CD4-positive, alpha-beta memory T cell (primary cell): ENCODE measurements at regions not wholly inside any gene's neighbourhood (a gene's known extent, or its start where the extent isn't known, plus 50 kb on each side); places are given as distances from the start of the nearest gene placed in this dataset.

Experiments used
- CTCF ChIA-PET: fragments of 350-600 bp; sonication (Branson Sonifier 250); formaldehyde crosslinking; loops from one replicate; lab custom pipeline; 2021; ENCODE audit warnings: inconsistent platforms; ENCODE audit not compliant: partially characterized antibody; lab: Charles Lee
- POLR2A ChIA-PET: fragments of 350-600 bp; sonication (Branson Sonifier 250); formaldehyde crosslinking; loops from one replicate; lab custom pipeline; 2021; ENCODE audit not compliant: partially characterized antibody; lab: Charles Lee
- DNase-seq, 5 donors: peaks; one replicate each; pipeline versions ENCODE4 v3.0.0 to v3.0.0-alpha.2; 2020 to 2022; ENCODE audit warnings: mixed read lengths in 1 of 5
- H3K27ac ChIP-seq: one replicate; pipeline ENCODE4 v1.7.0; 2013; ENCODE audit warnings: low read depth, low read length
- H3K27me3 ChIP-seq: 2 replicates; pipeline ENCODE4 v1.7.0; 2013; ENCODE audit warnings: mild to moderate bottlenecking, low read length, moderate library complexity; ENCODE audit not compliant: insufficient read depth
- H3K36me3 ChIP-seq: 2 replicates; pipeline ENCODE4 v1.7.0; 2013; ENCODE audit warnings: mild to moderate bottlenecking, low read length, moderate library complexity; ENCODE audit not compliant: insufficient read depth
- H3K4me1 ChIP-seq: 2 replicates; pipeline ENCODE4 v1.7.0; 2013; ENCODE audit warnings: mild to moderate bottlenecking, low read length, moderate library complexity; ENCODE audit not compliant: insufficient read depth
- H3K4me3 ChIP-seq, 2 donors: one replicate each; pipeline ENCODE4 v1.7.0; 2013; ENCODE audit warnings: low read length in 2 of 2, mild to moderate bottlenecking in 1 of 2
- H3K9me3 ChIP-seq, 2 donors: one replicate each; pipeline ENCODE4 v1.7.0; 2013; ENCODE audit warnings: low read length in 2 of 2, control low read depth in 1 of 2; ENCODE audit not compliant: control insufficient read depth in 1 of 2
- H3K27ac Mint-ChIP-seq, 7 donors: one replicate each; pipeline ENCODE4 v1.8.0; 2020 to 2021; ENCODE audit warnings: mixed read lengths in 7 of 7, mild to moderate bottlenecking in 6 of 7, inconsistent platforms in 3 of 7, moderate library complexity in 3 of 7
- H3K27me3 Mint-ChIP-seq, 2 donors: one replicate each; pipeline ENCODE4 v1.8.0; 2020 to 2021; ENCODE audit warnings: mixed read lengths in 2 of 2
- H3K36me3 Mint-ChIP-seq, 2 donors: one replicate each; pipeline ENCODE4 v1.8.0; 2020 to 2021; ENCODE audit warnings: mixed read lengths in 2 of 2, inconsistent platforms in 1 of 2, mild to moderate bottlenecking in 1 of 2
- H3K4me1 Mint-ChIP-seq, 4 donors: one replicate each; pipeline ENCODE4 v1.8.0; 2020 to 2021; ENCODE audit warnings: mixed read lengths in 4 of 4, mild to moderate bottlenecking in 1 of 4
- H3K4me3 Mint-ChIP-seq, 8 donors: one replicate each; pipeline ENCODE4 v1.8.0; 2020 to 2021; ENCODE audit warnings: mixed read lengths in 8 of 8, mild to moderate bottlenecking in 7 of 8, moderate library complexity in 6 of 8, inconsistent platforms in 3 of 8
- H3K9me3 Mint-ChIP-seq, 8 donors: one replicate each; pipeline ENCODE4 v1.8.0; 2020 to 2021; ENCODE audit warnings: mixed read lengths in 8 of 8, mild to moderate bottlenecking in 5 of 8, inconsistent platforms in 3 of 8, moderate library complexity in 1 of 8
- intact Hi-C: fragments of 100-400 bp; cut with micrococcal nuclease; formaldehyde crosslinking; loops from one replicate; pipeline ENCODE4 v1.15.1; 2023

- CTCF ChIA-PET, result interaction anchor here (0.6 to 2.7 kb wide), 8 partner anchors 11 to 1109 kb away, joined by 3 to 10 read pairs (median 4); no protein-coding TSS in a partner anchor
- H3K36me3 ChIP-seq, result no peaks in the 10 kb centered on the region
- no peak overlapping the region for H3K4me3 ChIP-seq
- peaks cover 12% of the 10 kb centered on the region for H3K4me1 ChIP-seq
- Mint-ChIP-seq H3K9me3 (no peaks in the 10 kb centered on the region), H3K36me3 (no peaks in the 10 kb centered on the region), H3K27ac (peak overlapping the region in 1 of 7 donors; percentile 53), H3K4me3 (peak overlapping the region in 5 of 8 donors; percentile 36 to 66 (median 63)), H3K4me1 (peaks cover 5 to 13% (median 10%) of the 10 kb centered on the region in 4 donors), H3K27me3 (peaks cover 18 to 29% of the 10 kb centered on the region in 2 donors)
- POLR2A ChIA-PET, result no interaction called here
- peaks cover 8% of the 10 kb centered on the region for H3K27me3 ChIP-seq
- DNase-seq, result peak in 4 of 5 donors; percentile 14 to 31 (median 26)
- intact Hi-C loops, result loop anchor here (10.0 kb wide), 1 partner anchor 1110 kb away; no protein-coding TSS in a partner anchor
- no peak overlapping the region for H3K27ac ChIP-seq
- H3K9me3 ChIP-seq, result no peaks in the 10 kb centered on the region
Observed at GRCh38 chr15:70584838-70585706, 178.3 kb downstream of the UACA start.

- peaks cover 8% of the 10 kb centered on the region for H3K27me3 ChIP-seq
- no peak overlapping the region for H3K4me3 ChIP-seq
- ChIA-PET CTCF (interaction anchor here (2.7 kb wide), 1 partner anchor 50 kb away, joined by 10 read pairs; no protein-coding TSS in a partner anchor), POLR2A (no interaction called here)
- intact Hi-C loops, result loop anchor here (10.0 kb wide), 1 partner anchor 1110 kb away; no protein-coding TSS in a partner anchor
- peak overlapping the region in 2 of 7 donors; percentile 8 to 53 for H3K27ac Mint-ChIP-seq
- H3K36me3 Mint-ChIP-seq, result no peaks in the 10 kb centered on the region
- no peaks in the 10 kb centered on the region for H3K9me3 Mint-ChIP-seq
- no peak for DNase-seq
- H3K4me3 Mint-ChIP-seq, result peak overlapping the region in 5 of 8 donors; percentile 16 to 66 (median 63)
- no peak overlapping the region for H3K27ac ChIP-seq
- no peaks in the 10 kb centered on the region for H3K36me3 ChIP-seq
- peaks cover 12% of the 10 kb centered on the region for H3K4me1 ChIP-seq
- peaks cover 5 to 13% (median 10%) of the 10 kb centered on the region in 4 donors for H3K4me1 Mint-ChIP-seq
- H3K9me3 ChIP-seq, result no peaks in the 10 kb centered on the region
- peaks cover 18 to 31% of the 10 kb centered on the region in 2 donors for H3K27me3 Mint-ChIP-seq
Observed at GRCh38 chr15:70584441-70584837, 178.9 kb downstream of the UACA start.

- CTCF ChIA-PET, result no interaction called here
- H3K36me3 Mint-ChIP-seq, result no peaks in the 10 kb centered on the region
Observed at GRCh38 chr15:70583006-70583405, 180.4 kb downstream of the UACA start.

GRCh38 chr15:70582143-70582945 is 181.0 kb downstream of the UACA start:
- Mint-ChIP-seq H3K9me3 (no peaks in the 10 kb centered on the region), H3K4me3 (no peak overlapping the region), H3K4me1 (peaks cover 5 to 13% (median 8%) of the 10 kb centered on the region in 4 donors), H3K36me3 (no peaks in the 10 kb centered on the region), H3K27me3 (peaks cover 9 to 18% of the 10 kb centered on the region in 2 donors), H3K27ac (no peak overlapping the region)
- ChIA-PET POLR2A (interaction anchor here (1.2 kb wide), 1 partner anchor 16 kb away, joined by 3 read pairs; no protein-coding TSS in a partner anchor), CTCF (interaction anchor here (0.8 kb wide), 1 partner anchor 18 kb away, joined by 3 read pairs; no protein-coding TSS in a partner anchor)
- Histone ChIP-seq H3K27ac (no peak overlapping the region), H3K4me1 (peaks cover 12% of the 10 kb centered on the region), H3K4me3 (no peak overlapping the region), H3K36me3 (no peaks in the 10 kb centered on the region), H3K9me3 (no peaks in the 10 kb centered on the region), H3K27me3 (peaks cover 8% of the 10 kb centered on the region)
- intact Hi-C loops, result loop anchor here (10.0 kb wide), 1 partner anchor 1108 kb away; no protein-coding TSS in a partner anchor
- no peak for DNase-seq

More at GRCh38 chr15:70583006-70583405, 180.4 kb downstream of the UACA start:
- H3K27ac Mint-ChIP-seq, result no peak overlapping the region
- Histone ChIP-seq H3K4me3 (no peak overlapping the region), H3K27ac (no peak overlapping the region), H3K27me3 (peaks cover 8% of the 10 kb centered on the region), H3K4me1 (peaks cover 12% of the 10 kb centered on the region), H3K9me3 (no peaks in the 10 kb centered on the region), H3K36me3 (no peaks in the 10 kb centered on the region)
- H3K4me1 Mint-ChIP-seq, result peaks cover 5 to 13% (median 10%) of the 10 kb centered on the region in 4 donors
- POLR2A ChIA-PET, result interaction anchor here (1.2 kb wide), 1 partner anchor 17 kb away, joined by 3 read pairs; no protein-coding TSS in a partner anchor
- intact Hi-C loops, result loop anchor here (10.0 kb wide), 1 partner anchor 1108 kb away; no protein-coding TSS in a partner anchor
- no peak overlapping the region for H3K4me3 Mint-ChIP-seq
- DNase-seq, result no peak
- no peaks in the 10 kb centered on the region for H3K9me3 Mint-ChIP-seq
- peaks cover 11 to 21% of the 10 kb centered on the region in 2 donors for H3K27me3 Mint-ChIP-seq

- H3K4me3 ChIP-seq, result no peak overlapping the region
- H3K4me1 Mint-ChIP-seq, result peaks cover 4 to 9% (median 5%) of the 10 kb centered on the region in 4 donors
- H3K36me3 ChIP-seq, result no peaks in the 10 kb centered on the region
- H3K36me3 Mint-ChIP-seq, result no peaks in the 10 kb centered on the region
- no peak overlapping the region for H3K27ac ChIP-seq
- DNase-seq, result no peak
- no peaks in the 10 kb centered on the region for H3K9me3 ChIP-seq
- peaks cover 9% of the 10 kb centered on the region for H3K4me1 ChIP-seq
- peaks cover 5% of the 10 kb centered on the region for H3K27me3 ChIP-seq
- ChIA-PET POLR2A (no interaction called here), CTCF (no interaction called here)
- H3K4me3 Mint-ChIP-seq, result no peak overlapping the region
- no peaks in the 10 kb centered on the region for H3K9me3 Mint-ChIP-seq
- peaks cover 2 to 11% of the 10 kb centered on the region in 2 donors for H3K27me3 Mint-ChIP-seq
- no peak overlapping the region for H3K27ac Mint-ChIP-seq
- intact Hi-C loops, result loop anchor here (10.0 kb wide), 1 partner anchor 1106 kb away; no protein-coding TSS in a partner anchor
Observed at GRCh38 chr15:70580958-70581357, 182.4 kb downstream of the UACA start.

GRCh38 chr15:70580286-70580685 is 183.1 kb downstream of the UACA start:
- intact Hi-C loops, result loop anchor here (10.0 kb wide), 1 partner anchor 1105 kb away; no protein-coding TSS in a partner anchor

More at GRCh38 chr15:70580286-70580685, 183.1 kb downstream of the UACA start:
- Histone ChIP-seq H3K36me3 (no peaks in the 10 kb centered on the region), H3K27ac (no peak overlapping the region), H3K27me3 (no peaks in the 10 kb centered on the region), H3K4me3 (no peak overlapping the region), H3K9me3 (no peaks in the 10 kb centered on the region), H3K4me1 (peaks cover 5% of the 10 kb centered on the region)
- Mint-ChIP-seq H3K36me3 (no peaks in the 10 kb centered on the region), H3K27me3 (peaks cover 4 to 11% of the 10 kb centered on the region in 2 donors), H3K9me3 (no peaks in the 10 kb centered on the region), H3K27ac (no peak overlapping the region), H3K4me1 (peaks cover 0 to 4% (median 2%) of the 10 kb centered on the region in 4 donors), H3K4me3 (no peak overlapping the region)
- ChIA-PET POLR2A (interaction anchor here (1.3 kb wide), 1 partner anchor 114 kb away, joined by 3 read pairs; no protein-coding TSS in a partner anchor), CTCF (no interaction called here)
- DNase-seq, result no peak
